ENCODE measurements at regions not wholly inside any gene's neighbourhood (a gene's known extent, or its start where the extent isn't known, plus 50 kb on each side); places are given as distances from the start of the nearest gene placed in this dataset.

DNA sequence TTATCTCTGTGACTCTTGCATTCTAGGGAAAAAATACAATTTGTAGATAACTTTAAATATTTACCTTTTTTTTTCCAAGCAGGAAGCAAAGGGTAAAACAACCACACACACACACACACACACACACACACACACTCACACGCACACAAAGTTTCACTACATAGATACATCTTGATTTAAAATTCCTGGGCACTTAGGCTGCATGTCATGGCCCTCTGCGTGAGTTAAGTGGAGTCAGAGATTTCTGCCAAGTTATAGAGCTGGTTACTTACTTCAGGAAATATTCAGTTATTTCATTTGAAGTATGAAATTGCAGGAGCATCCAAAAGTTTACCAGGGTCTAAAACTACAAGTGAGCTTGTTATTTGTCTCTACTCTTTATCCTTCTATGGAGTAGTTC is 612.0 kb downstream of the IRS1 start:
- TF ChIP-seq ZNF274 (IDR thresholded peaks at IDR 0.05; ENCODE audit: low read depth, low read length), result no peak
- TF ChIP-seq SUZ12 (IDR thresholded peaks at IDR 0.05; ENCODE audit: extremely low read depth, insufficient read depth, insufficient read length), result no peak
- TF ChIP-seq YY1 (IDR thresholded peaks at IDR 0.05; ENCODE audit: insufficient read depth, insufficient read length), result no peak
